Adrenal gland (tissue), 9 donors: ENCODE measurements at regions not wholly inside any gene's neighbourhood (a gene's known extent, or its start where the extent isn't known, plus 50 kb on each side); places are given as distances from the start of the nearest gene placed in this dataset.

Experiments used
- DNase-seq, 7 donors: peaks; one replicate each; pipeline ENCODE4 v3.0.0-alpha.2; 2019 to 2020
- H3K27ac ChIP-seq, 5 donors: fragments of 200-600 bp; sonication (generic) in 4 of 5; 1 replicate in 3 of 5; 2 replicates in 2 of 5; pipeline versions ENCODE4 v1.5.1 to v1.8.0; 2016 to 2020; ENCODE audit warnings: mild to moderate bottlenecking in 1 of 5
- H3K27me3 ChIP-seq: fragments of 200-600 bp; 2 replicates; pipeline ENCODE4 v1.8.0; 2021
- H3K36me3 ChIP-seq, 2 donors: fragments of 200-600 bp; replicated peaks in 1 of 2; 1 replicate in 1 of 2; 2 replicates in 1 of 2; pipeline versions ENCODE4 v1.5.1 to v1.8.0; 2018 to 2022
- H3K4me1 ChIP-seq, 2 donors: fragments of 200-600 bp; replicated peaks in 1 of 2; 1 replicate in 1 of 2; 2 replicates in 1 of 2; pipeline versions ENCODE4 v1.5.1 to v1.8.0; 2018 to 2021
- H3K4me3 ChIP-seq, 4 donors: fragments of 200-600 bp; sonication (generic) in 3 of 4; one replicate each; pipeline ENCODE4 v1.5.1; 2016 to 2018
- H3K9me3 ChIP-seq, 3 donors: fragments of 200-600 bp; sonication (generic) in 1 of 3; replicated peaks in 1 of 3; 1 replicate in 2 of 3; 2 replicates in 1 of 3; pipeline versions ENCODE4 v1.5.1 to v1.8.0; 2016 to 2021
- CTCF ChIP-seq, 6 experiments: fragments of 450-650 bp in 4 of 6; fragments of 200-600 bp in 2 of 6; sonication (generic) in 1 of 6; IDR thresholded peaks; 1 replicate in 5 of 6; 2 replicates in 1 of 6; pipeline versions ENCODE4 v1.5.1 to v1.8.0; 2016 to 2021; ENCODE audit warnings: antibody characterized with exemption in 6 of 6, mild to moderate bottlenecking in 2 of 6, moderate library complexity in 1 of 6
- POLR2A ChIP-seq, 2 donors: fragments of 450-650 bp; IDR thresholded peaks; one replicate each; pipeline ENCODE4 v1.6.1; 2017; ENCODE audit warnings: antibody characterized with exemption in 2 of 2, mild to moderate bottlenecking in 2 of 2, moderate library complexity in 1 of 2
- WGBS, 4 donors: extraction: QIAGEN DNeasy Blood & Tissue Kit in 2 of 4; methylation state at CpG; one replicate each; pipeline versions ENCODE4 v1.1.5 to v1.1.7; 2013 to 2017; 5-methylcytosine and 5-hydroxymethylcytosine counted together
- intact Hi-C, 2 donors: fragments of 100-400 bp; cut with DNase I; formaldehyde crosslinking; loops; one replicate each; pipeline versions ENCODE4 v1.14.1 to v1.15.0; 2022 to 2023
- donor health status: healthy with polysubstance abuse.
- donor health status: Bipolar disorder and iron deficiency.
- donor health status: DM: yes; HTN: yes; CAD: no.
- donor health status: DM: no; HTN: no; CAD: no.
- donor health status: DM: no; HTN: no; CAD: no.

GRCh38 chrX:112355931-112356330 is 273.4 kb upstream of the TRPC5 start:
- intact Hi-C loops, result no loop called here
- Histone ChIP-seq H3K9me3 (no peaks in the 10 kb centered on the region), H3K4me3 (no peak overlapping the region), H3K4me1 (no peaks in the 10 kb centered on the region), H3K27me3 (peaks cover 8% of the 10 kb centered on the region), H3K36me3 (no peaks in the 10 kb centered on the region), H3K27ac (no peak overlapping the region)
- no peak for DNase-seq
- 51 to 60% (median 54%) methylated on average over 2 of the region's 2 CpGs for WGBS, 4 donors
- no peak for TF ChIP-seq CTCF (IDR thresholded peaks at IDR 0.05)
- TF ChIP-seq POLR2A (IDR thresholded peaks at IDR 0.05), result no peak

GRCh38 chrX:112341598-112341997 is 259.0 kb upstream of the TRPC5 start:
- TF ChIP-seq CTCF (IDR thresholded peaks at IDR 0.05), result no peak
- TF ChIP-seq POLR2A (IDR thresholded peaks at IDR 0.05), result no peak
- DNase-seq, result no peak
- no peaks in the 10 kb centered on the region for H3K9me3 ChIP-seq
- intact Hi-C loops, result no loop called here
- WGBS, 4 donors, result 24 to 28% (median 27%) methylated on average over 2 of the region's 2 CpGs
- H3K27ac ChIP-seq, result no peak overlapping the region
- H3K4me1 ChIP-seq, result no peaks in the 10 kb centered on the region
- peaks cover 8% of the 10 kb centered on the region for H3K27me3 ChIP-seq
- H3K36me3 ChIP-seq, result no peaks in the 10 kb centered on the region
- no peak overlapping the region for H3K4me3 ChIP-seq

- H3K36me3 ChIP-seq, result no peaks in the 10 kb centered on the region
- no peak overlapping the region for H3K4me3 ChIP-seq
- H3K27ac ChIP-seq, result no peak overlapping the region
- H3K27me3 ChIP-seq, result no peaks in the 10 kb centered on the region
- 74 to 89% (median 84%) methylated on average over 1 of the region's 1 CpG for WGBS, 4 donors
- no peak for TF ChIP-seq POLR2A (IDR thresholded peaks at IDR 0.05)
- TF ChIP-seq CTCF (IDR thresholded peaks at IDR 0.05), result no peak
- H3K9me3 ChIP-seq, result no peaks in the 10 kb centered on the region
- H3K4me1 ChIP-seq, result no peaks in the 10 kb centered on the region
- DNase-seq, result no peak
- intact Hi-C loops, result no loop called here
Measured at GRCh38 chrX:112313201-112313600, 230.6 kb upstream of the TRPC5 start.

- Histone ChIP-seq H3K27me3 (peaks cover 11% of the 10 kb centered on the region), H3K4me3 (no peak overlapping the region), H3K27ac (no peak overlapping the region), H3K4me1 (no peaks in the 10 kb centered on the region), H3K9me3 (no peaks in the 10 kb centered on the region), H3K36me3 (no peaks in the 10 kb centered on the region)
- TF ChIP-seq CTCF (IDR thresholded peaks at IDR 0.05) (no peak), POLR2A (IDR thresholded peaks at IDR 0.05) (no peak)
- intact Hi-C loops, result no loop called here
- no peak for DNase-seq
- WGBS, 4 donors, result 74 to 85% (median 78%) methylated on average over 3 of the region's 3 CpGs
Measured at GRCh38 chrX:112306027-112306426, 223.5 kb upstream of the TRPC5 start.
